Esophagus muscularis mucosa (tissue), 4 donors: ENCODE measurements at regions not wholly inside any gene's neighbourhood (a gene's known extent, or its start where the extent isn't known, plus 50 kb on each side); places are given as distances from the start of the nearest gene placed in this dataset.

Experiments used
- DNase-seq: peaks from one replicate; pipeline ENCODE4 v3.0.0-alpha.2; 2017; ENCODE audit errors: extremely low spot score
- H3K27ac ChIP-seq, 4 donors: fragments of 200-600 bp; sonication (generic); replicated peaks in 1 of 4; 1 replicate in 3 of 4; 2 replicates in 1 of 4; pipeline ENCODE4 v1.5.1; 2016 to 2019; ENCODE audit warnings: mild to moderate bottlenecking in 1 of 4
- H3K27me3 ChIP-seq, 4 donors: fragments of 200-600 bp; sonication (generic); one replicate each; pipeline versions ENCODE4 v1.5.1 to v1.6.0; 2016 to 2019
- H3K36me3 ChIP-seq, 4 donors: fragments of 200-600 bp; sonication (generic); one replicate each; pipeline ENCODE4 v1.5.1; 2016 to 2019
- H3K4me1 ChIP-seq, 4 donors: fragments of 200-600 bp; sonication (generic); one replicate each; pipeline ENCODE4 v1.5.1; 2016 to 2019
- H3K4me3 ChIP-seq, 4 donors: fragments of 200-600 bp; sonication (generic); 1 replicate in 2 of 4; 2 replicates in 2 of 4; pipeline ENCODE4 v1.5.1; 2016 to 2019; ENCODE audit warnings: mild to moderate bottlenecking in 4 of 4, moderate library complexity in 1 of 4
- H3K9me3 ChIP-seq, 4 donors: fragments of 200-600 bp; sonication (generic); 1 replicate in 3 of 4; 2 replicates in 1 of 4; pipeline ENCODE4 v1.5.1; 2016 to 2019
- EP300 ChIP-seq: sonication (generic); formaldehyde crosslinking; IDR thresholded peaks from one replicate; pipeline ENCODE4 v1.6.1; 2017; ENCODE audit warnings: antibody characterized with exemption
- POLR2A ChIP-seq: fragments of 450-650 bp; IDR thresholded peaks from one replicate; pipeline ENCODE4 v1.6.1; 2017; ENCODE audit warnings: antibody characterized with exemption, moderate library complexity, mild to moderate bottlenecking, low read depth
- POLR2AphosphoS5 ChIP-seq, 2 donors: sonication (generic); formaldehyde crosslinking; IDR thresholded peaks; one replicate each; pipeline ENCODE4 v1.6.1; 2017; ENCODE audit warnings: antibody characterized with exemption in 2 of 2
- WGBS: methylation state at CpG from one replicate; pipeline ENCODE4 v1.1.5; 2018; 5-methylcytosine and 5-hydroxymethylcytosine counted together
- intact Hi-C: fragments of 100-400 bp; cut with DNase I; formaldehyde crosslinking; loops from one replicate; pipeline ENCODE4 v1.15.1; 2023
- TF ChIP-seq, protein P1 (sequence below), 3 experiments: fragments of 200-600 bp in 2 of 3; fragments of 450-650 bp in 1 of 3; sonication (generic) in 2 of 3; IDR thresholded peaks; one replicate each; pipeline ENCODE4 v1.5.1; 2017 to 2019; ENCODE audit warnings: antibody characterized with exemption in 3 of 3, mild to moderate bottlenecking in 2 of 3, moderate library complexity in 1 of 3

DNA sequence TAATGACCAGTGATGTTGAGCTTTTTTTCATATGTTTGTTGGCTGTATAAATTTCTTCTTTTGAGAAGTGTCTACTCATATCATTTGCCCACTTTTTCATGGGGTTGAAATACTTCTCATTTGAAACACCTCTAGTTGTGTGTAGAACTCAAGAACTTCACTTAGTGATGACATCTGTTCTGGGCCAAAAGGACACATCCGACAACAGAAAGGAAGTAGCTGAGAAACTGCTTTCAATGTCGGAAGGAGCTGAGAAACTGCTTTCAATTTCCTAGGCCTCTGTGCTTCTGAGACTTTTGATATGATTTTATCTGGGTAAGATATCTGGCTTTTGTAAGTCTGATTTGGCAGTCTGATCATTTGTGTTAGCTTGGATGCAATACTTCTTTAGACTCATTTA lies 635.3 kb downstream of the TMTC2 start:
- no peak for TF ChIP-seq POLR2A
- TF ChIP-seq EP300: no peak
- no peak for TF ChIP-seq POLR2AphosphoS5 (IDR thresholded peaks at IDR 0.05)
- TF ChIP-seq, protein P1, sequence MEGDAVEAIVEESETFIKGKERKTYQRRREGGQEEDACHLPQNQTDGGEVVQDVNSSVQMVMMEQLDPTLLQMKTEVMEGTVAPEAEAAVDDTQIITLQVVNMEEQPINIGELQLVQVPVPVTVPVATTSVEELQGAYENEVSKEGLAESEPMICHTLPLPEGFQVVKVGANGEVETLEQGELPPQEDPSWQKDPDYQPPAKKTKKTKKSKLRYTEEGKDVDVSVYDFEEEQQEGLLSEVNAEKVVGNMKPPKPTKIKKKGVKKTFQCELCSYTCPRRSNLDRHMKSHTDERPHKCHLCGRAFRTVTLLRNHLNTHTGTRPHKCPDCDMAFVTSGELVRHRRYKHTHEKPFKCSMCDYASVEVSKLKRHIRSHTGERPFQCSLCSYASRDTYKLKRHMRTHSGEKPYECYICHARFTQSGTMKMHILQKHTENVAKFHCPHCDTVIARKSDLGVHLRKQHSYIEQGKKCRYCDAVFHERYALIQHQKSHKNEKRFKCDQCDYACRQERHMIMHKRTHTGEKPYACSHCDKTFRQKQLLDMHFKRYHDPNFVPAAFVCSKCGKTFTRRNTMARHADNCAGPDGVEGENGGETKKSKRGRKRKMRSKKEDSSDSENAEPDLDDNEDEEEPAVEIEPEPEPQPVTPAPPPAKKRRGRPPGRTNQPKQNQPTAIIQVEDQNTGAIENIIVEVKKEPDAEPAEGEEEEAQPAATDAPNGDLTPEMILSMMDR (IDR thresholded peaks at IDR 0.05): no peak
- no peak for DNase-seq
- Histone ChIP-seq H3K27ac (no peak overlapping the region), H3K4me1 (peaks cover 0 to 11% (median 7%) of the 10 kb centered on the region in 4 donors), H3K27me3 (no peaks in the 10 kb centered on the region), H3K4me3 (no peak overlapping the region), H3K36me3 (no peaks in the 10 kb centered on the region), H3K9me3 (no peaks in the 10 kb centered on the region)
- WGBS: 78% methylated on average over 2 of the region's 2 CpGs
- intact Hi-C loops: no loop called here

DNA sequence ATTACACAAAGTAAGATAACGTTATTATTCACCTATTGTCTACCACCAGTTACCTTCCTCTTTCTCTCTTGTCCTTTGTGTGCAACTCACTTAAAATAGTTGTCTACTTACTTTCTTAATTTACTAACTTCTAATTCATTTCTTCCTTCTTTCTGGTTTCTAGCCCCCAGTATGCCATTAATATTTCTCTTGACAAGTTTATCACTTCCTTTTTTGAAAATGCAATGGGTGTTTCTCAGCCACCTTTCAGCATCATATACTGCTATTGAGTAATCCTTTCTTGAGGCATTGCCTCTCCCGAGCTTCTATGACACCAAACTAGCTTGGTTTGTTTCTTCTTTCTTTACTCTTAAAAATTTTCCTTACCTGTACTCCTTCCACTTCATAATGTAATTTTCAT lies 633.6 kb downstream of the TMTC2 start:
- H3K27ac ChIP-seq: no peak overlapping the region
- DNase-seq: no peak
- WGBS: 77% methylated on average over 2 of the region's 2 CpGs
- no peak overlapping the region for H3K4me3 ChIP-seq
- no peak for TF ChIP-seq POLR2A
- no peak for TF ChIP-seq POLR2AphosphoS5 (IDR thresholded peaks at IDR 0.05)
- TF ChIP-seq, protein P1 (IDR thresholded peaks at IDR 0.05): no peak
- no peak for TF ChIP-seq EP300
- intact Hi-C loops: no loop called here
- no peaks in the 10 kb centered on the region for H3K27me3 ChIP-seq
- H3K36me3 ChIP-seq: no peaks in the 10 kb centered on the region
- peaks cover 0 to 11% (median 7%) of the 10 kb centered on the region in 4 donors for H3K4me1 ChIP-seq
- H3K9me3 ChIP-seq: no peaks in the 10 kb centered on the region

DNA sequence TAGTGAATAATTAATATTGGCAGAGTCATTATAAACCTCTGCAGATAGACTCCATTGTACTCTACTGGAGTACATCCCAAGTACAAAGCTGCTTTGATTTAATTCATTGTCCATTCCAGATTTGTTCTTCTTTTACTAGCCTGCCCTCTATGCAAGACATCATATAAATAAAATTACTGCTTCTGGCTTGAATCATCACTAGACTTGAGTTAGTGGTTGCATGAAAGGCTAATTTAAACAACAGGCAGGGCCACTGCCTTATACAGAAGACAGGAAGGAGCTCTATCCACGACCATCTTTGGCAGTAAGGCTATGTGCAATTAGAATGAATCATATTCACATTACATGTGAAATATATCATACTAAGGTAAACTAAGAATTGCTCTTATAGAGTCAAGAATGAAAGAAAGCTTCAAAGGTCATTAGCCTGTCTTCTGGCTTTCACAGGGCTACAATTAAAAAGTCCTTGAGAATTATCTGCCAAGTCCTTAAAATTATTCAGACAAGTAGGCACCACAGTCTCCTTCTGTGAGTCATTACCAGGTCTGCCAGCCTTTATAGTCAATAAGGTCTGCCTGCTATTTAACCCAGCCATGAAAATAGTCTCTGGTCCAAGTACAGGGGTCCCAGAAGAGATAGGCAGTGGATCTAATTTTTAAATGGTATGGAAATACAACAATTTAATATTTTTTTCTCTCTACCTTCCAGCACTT lies 631.8 kb downstream of the TMTC2 start:
- peaks cover 0 to 11% (median 7%) of the 10 kb centered on the region in 4 donors for H3K4me1 ChIP-seq
- no peaks in the 10 kb centered on the region for H3K27me3 ChIP-seq
- 17% methylated on average over 1 of the region's 1 CpG for WGBS

DNA sequence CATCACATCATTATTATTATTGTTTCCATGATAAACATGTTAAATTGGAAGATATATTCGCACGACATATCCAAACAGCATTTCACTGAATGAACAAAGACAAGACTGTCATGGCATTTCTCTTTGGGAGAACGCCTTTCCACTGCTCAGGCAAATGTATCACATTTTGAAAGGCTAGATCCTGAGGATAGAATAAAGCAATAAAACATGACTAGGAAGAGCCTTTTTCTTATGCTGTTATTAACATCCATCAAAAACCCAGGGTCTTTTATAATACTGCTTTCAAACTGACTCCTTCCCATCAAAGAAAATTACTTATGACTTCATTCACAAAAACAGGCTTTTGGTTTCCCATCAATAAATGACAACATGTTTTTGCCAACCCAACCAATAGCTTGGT lies 630.9 kb downstream of the TMTC2 start:
- 86% methylated on average over 3 of the region's 3 CpGs for WGBS
- intact Hi-C loops: no loop called here
- TF ChIP-seq, protein P1 (IDR thresholded peaks at IDR 0.05): no peak
- TF ChIP-seq POLR2AphosphoS5 (IDR thresholded peaks at IDR 0.05): no peak
- no peak for TF ChIP-seq POLR2A
- TF ChIP-seq EP300: no peak
- Histone ChIP-seq H3K4me1 (peaks cover 0 to 11% (median 7%) of the 10 kb centered on the region in 4 donors), H3K36me3 (no peaks in the 10 kb centered on the region), H3K27ac (no peak overlapping the region), H3K4me3 (no peak overlapping the region), H3K9me3 (no peaks in the 10 kb centered on the region), H3K27me3 (no peaks in the 10 kb centered on the region)
- no peak for DNase-seq

More for the DNA sequence above, 631.8 kb downstream of the TMTC2 start:
- TF ChIP-seq EP300 (no peak), POLR2A (no peak), POLR2AphosphoS5 (IDR thresholded peaks at IDR 0.05) (no peak)
- TF ChIP-seq, protein P1 (IDR thresholded peaks at IDR 0.05): no peak
- intact Hi-C loops: no loop called here
- DNase-seq: no peak
- Histone ChIP-seq H3K9me3 (no peaks in the 10 kb centered on the region), H3K36me3 (no peaks in the 10 kb centered on the region), H3K27ac (peak overlapping the region in 1 of 4 donors; percentile 25), H3K4me3 (no peak overlapping the region)

DNA sequence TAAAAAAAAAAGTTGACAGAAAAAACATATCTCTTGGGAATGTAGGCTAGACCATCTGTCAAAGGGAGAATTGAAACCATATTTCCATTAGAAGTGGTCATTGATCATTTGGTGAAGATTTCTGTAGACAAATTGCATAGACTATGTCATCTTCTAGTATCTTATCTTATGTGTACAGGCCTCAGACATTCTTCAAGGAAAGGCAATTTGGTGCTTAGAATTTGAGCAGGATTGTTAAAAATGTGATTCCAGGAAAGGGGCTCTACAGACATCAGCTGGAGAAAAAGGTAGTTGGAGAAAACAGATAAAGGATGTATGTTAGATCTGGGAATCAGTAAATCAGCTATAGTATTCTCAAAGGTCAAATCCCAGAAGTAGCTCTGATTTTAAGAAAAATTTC lies 627.1 kb downstream of the TMTC2 start:
- Histone ChIP-seq H3K4me3 (no peak overlapping the region), H3K4me1 (peaks cover 0 to 11% (median 7%) of the 10 kb centered on the region in 4 donors), H3K27ac (no peak overlapping the region), H3K36me3 (no peaks in the 10 kb centered on the region), H3K27me3 (no peaks in the 10 kb centered on the region), H3K9me3 (no peaks in the 10 kb centered on the region)
- DNase-seq: no peak
- TF ChIP-seq, protein P1 (IDR thresholded peaks at IDR 0.05): no peak
- TF ChIP-seq POLR2AphosphoS5 (IDR thresholded peaks at IDR 0.05) (no peak), EP300 (no peak), POLR2A (no peak)
- intact Hi-C loops: no loop called here
